Type B pancreatic cell (in vitro differentiated cells): ENCODE measurements at regions not wholly inside any gene's neighbourhood (a gene's known extent, or its start where the extent isn't known, plus 50 kb on each side); places are given as distances from the start of the nearest gene placed in this dataset.

Experiments
- DNase-seq: peaks from one replicate; pipeline ENCODE4 v3.0.0; 2021; ENCODE audit warnings: mixed read lengths; ENCODE audit not compliant: unreplicated experiment; ENCODE audit errors: extremely low spot score
- H3K27ac Mint-ChIP-seq: 2 replicates; pipeline ENCODE4 v1.8.0; 2021; ENCODE audit warnings: mild to moderate bottlenecking, mixed read lengths
- H3K27me3 Mint-ChIP-seq: 2 replicates; pipeline ENCODE4 v1.8.0; 2021; ENCODE audit warnings: mixed read lengths
- H3K36me3 Mint-ChIP-seq: 2 replicates; pipeline ENCODE4 v1.8.0; 2021; ENCODE audit warnings: mixed read lengths
- H3K4me1 Mint-ChIP-seq: one replicate; pipeline ENCODE4 v1.8.0; 2021; ENCODE audit warnings: mixed read lengths; ENCODE audit not compliant: unreplicated experiment
- H3K4me3 Mint-ChIP-seq: 2 replicates; pipeline ENCODE4 v1.8.0; 2021; ENCODE audit warnings: mild to moderate bottlenecking, mixed read lengths
- H3K9me3 Mint-ChIP-seq: 2 replicates; pipeline ENCODE4 v1.8.0; 2021; ENCODE audit warnings: mixed read lengths
- TF ChIP-seq, protein P1 (sequence below): fragments of 200-600 bp; sonication (generic); conservative IDR thresholded peaks from 2 replicates; pipeline ENCODE4 v1.5.0; 2021; ENCODE audit warnings: antibody characterized with exemption, mild to moderate bottlenecking

GRCh38 chr2:204030322-204030721, 93.8 kb downstream of the ICOS start:
- TF ChIP-seq, protein P1, sequence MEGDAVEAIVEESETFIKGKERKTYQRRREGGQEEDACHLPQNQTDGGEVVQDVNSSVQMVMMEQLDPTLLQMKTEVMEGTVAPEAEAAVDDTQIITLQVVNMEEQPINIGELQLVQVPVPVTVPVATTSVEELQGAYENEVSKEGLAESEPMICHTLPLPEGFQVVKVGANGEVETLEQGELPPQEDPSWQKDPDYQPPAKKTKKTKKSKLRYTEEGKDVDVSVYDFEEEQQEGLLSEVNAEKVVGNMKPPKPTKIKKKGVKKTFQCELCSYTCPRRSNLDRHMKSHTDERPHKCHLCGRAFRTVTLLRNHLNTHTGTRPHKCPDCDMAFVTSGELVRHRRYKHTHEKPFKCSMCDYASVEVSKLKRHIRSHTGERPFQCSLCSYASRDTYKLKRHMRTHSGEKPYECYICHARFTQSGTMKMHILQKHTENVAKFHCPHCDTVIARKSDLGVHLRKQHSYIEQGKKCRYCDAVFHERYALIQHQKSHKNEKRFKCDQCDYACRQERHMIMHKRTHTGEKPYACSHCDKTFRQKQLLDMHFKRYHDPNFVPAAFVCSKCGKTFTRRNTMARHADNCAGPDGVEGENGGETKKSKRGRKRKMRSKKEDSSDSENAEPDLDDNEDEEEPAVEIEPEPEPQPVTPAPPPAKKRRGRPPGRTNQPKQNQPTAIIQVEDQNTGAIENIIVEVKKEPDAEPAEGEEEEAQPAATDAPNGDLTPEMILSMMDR = no peak
- Mint-ChIP-seq H3K4me3 (no peak overlapping the region), H3K36me3 (no peaks in the 10 kb centered on the region), H3K27ac (no peak overlapping the region), H3K27me3 (no peaks in the 10 kb centered on the region), H3K4me1 (peaks cover 17% of the 10 kb centered on the region), H3K9me3 (no peaks in the 10 kb centered on the region)
- DNase-seq = no peak

DNA sequence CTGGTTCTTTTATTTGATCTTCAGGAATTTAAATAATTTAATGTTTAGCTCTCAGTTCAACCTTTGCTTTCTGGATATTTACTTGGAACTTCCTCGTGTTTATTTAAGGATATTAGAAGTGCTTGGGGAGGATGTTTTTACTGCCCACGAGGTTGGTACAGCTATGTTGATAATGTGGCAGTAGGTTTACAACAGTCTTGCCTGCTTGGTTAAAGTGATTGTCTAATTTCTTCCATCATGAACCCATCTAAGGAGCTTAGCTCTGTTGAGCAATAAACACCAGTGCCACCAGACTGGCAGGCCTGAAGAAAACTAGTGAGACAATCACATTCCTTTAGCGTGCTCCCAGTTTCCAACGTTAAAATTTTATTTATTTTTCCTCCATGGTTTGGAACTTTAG, 94.5 kb downstream of the ICOS start:
- H3K27ac Mint-ChIP-seq = no peak overlapping the region
- no peaks in the 10 kb centered on the region for H3K27me3 Mint-ChIP-seq
- no peak for DNase-seq
- no peaks in the 10 kb centered on the region for H3K9me3 Mint-ChIP-seq
- H3K4me3 Mint-ChIP-seq = no peak overlapping the region
- TF ChIP-seq, protein P1 = no peak
- peaks cover 17% of the 10 kb centered on the region for H3K4me1 Mint-ChIP-seq
- H3K36me3 Mint-ChIP-seq = no peaks in the 10 kb centered on the region

DNA sequence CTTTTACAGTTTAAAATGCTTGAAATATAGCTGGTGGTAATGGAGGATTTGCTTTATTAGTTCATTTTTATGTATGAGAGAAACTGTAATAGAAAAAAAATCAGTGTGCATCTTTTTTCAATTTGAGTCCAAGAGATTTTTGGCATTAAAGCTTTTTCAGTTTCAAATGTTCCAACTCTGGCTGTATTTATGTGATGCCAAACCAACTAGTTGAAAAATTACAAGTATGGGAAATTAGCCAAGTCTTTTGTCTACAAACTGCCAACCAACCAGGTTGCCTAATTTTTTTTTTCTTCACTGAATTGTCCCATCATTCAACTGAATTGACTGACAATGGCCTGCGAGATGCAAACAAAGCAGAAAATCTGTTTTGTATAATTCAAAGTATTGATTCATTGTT, 95.7 kb downstream of the ICOS start:
- no peak for DNase-seq
- Mint-ChIP-seq H3K4me1 (peaks cover 10% of the 10 kb centered on the region), H3K27me3 (no peaks in the 10 kb centered on the region), H3K4me3 (no peak overlapping the region), H3K36me3 (no peaks in the 10 kb centered on the region), H3K9me3 (no peaks in the 10 kb centered on the region), H3K27ac (no peak overlapping the region)
- TF ChIP-seq, protein P1 = no peak

GRCh38 chr2:204033611-204034495, 97.3 kb downstream of the ICOS start:
- Mint-ChIP-seq H3K27ac (no peak overlapping the region), H3K27me3 (peaks cover 4% of the 10 kb centered on the region), H3K36me3 (no peaks in the 10 kb centered on the region), H3K9me3 (no peaks in the 10 kb centered on the region), H3K4me3 (no peak overlapping the region), H3K4me1 (peaks cover 14% of the 10 kb centered on the region)
- TF ChIP-seq, protein P1 = no peak
- DNase-seq = no peak

DNA sequence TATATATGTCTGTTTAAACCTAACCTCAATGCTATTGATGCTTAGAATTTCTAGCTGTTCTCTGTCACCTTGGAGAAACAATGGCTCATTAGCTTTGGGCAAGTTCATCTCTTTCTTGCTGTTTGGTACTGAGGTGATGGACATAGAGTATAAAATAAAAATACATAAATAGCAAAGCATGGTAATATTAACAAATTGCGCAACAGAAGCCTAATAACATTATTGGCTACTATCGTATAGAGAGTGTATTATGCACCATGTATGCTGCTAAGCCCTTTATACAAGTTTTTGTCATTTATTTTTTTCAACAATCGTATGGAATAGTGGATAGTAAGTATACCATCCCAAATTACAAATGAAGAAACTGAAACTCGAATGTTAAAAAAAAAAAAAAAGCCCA, 100.1 kb downstream of the ICOS start:
- Mint-ChIP-seq H3K36me3 (no peaks in the 10 kb centered on the region), H3K9me3 (no peaks in the 10 kb centered on the region), H3K27ac (no peak overlapping the region), H3K4me1 (peaks cover 18% of the 10 kb centered on the region), H3K4me3 (no peak overlapping the region), H3K27me3 (peaks cover 10% of the 10 kb centered on the region)
- TF ChIP-seq, protein P1 = no peak
- no peak for DNase-seq
